Kidney (tissue), 13 donors: ENCODE measurements at regions not wholly inside any gene's neighbourhood (a gene's known extent, or its start where the extent isn't known, plus 50 kb on each side); places are given as distances from the start of the nearest gene placed in this dataset.

Experiments
- DNase-seq, 5 donors: peaks; one replicate each; pipeline ENCODE4 v3.0.0-alpha.2; 2013 to 2020
- FAIRE-seq: peaks from 2 replicates; lab custom pipeline; 2012; peaks lifted over from hg19 to GRCh38; lab: Jason Lieb, UNC
- H3K27ac ChIP-seq, 2 donors: one replicate each; pipeline ENCODE4 v1.7.0; 2013; ENCODE audit warnings: low read depth in 2 of 2, low read length in 2 of 2, inconsistent platforms in 1 of 2
- H3K27me3 ChIP-seq: one replicate; pipeline ENCODE4 v1.7.1; 2013; ENCODE audit warnings: low read length, inconsistent platforms; ENCODE audit not compliant: control insufficient read depth, insufficient read depth
- H3K36me3 ChIP-seq, 3 donors: one replicate each; pipeline versions ENCODE4 v1.7.0 to v1.7.1; 2013; ENCODE audit warnings: low read length in 3 of 3, control low read depth in 1 of 3, inconsistent platforms in 1 of 3; ENCODE audit not compliant: insufficient read depth in 3 of 3, control insufficient read depth in 2 of 3
- H3K4me1 ChIP-seq, 3 donors: one replicate each; pipeline versions ENCODE4 v1.7.0 to v1.7.1; 2013; ENCODE audit warnings: low read length in 3 of 3, inconsistent platforms in 1 of 3, low read depth in 1 of 3; ENCODE audit not compliant: control insufficient read depth in 2 of 3, insufficient read depth in 2 of 3
- H3K4me3 ChIP-seq, 3 donors: one replicate each; pipeline versions ENCODE4 v1.7.0 to v1.8.1; 2013; ENCODE audit warnings: low read length in 3 of 3, control low read depth in 1 of 3, inconsistent platforms in 1 of 3
- H3K9ac ChIP-seq, 3 donors: one replicate each; pipeline versions ENCODE4 v1.7.0 to v1.7.1; 2013; ENCODE audit warnings: low read length in 3 of 3, control low read depth in 1 of 3, inconsistent platforms in 1 of 3
- H3K9me3 ChIP-seq, 3 donors: one replicate each; pipeline versions ENCODE4 v1.7.0 to v1.7.1; 2013; ENCODE audit warnings: low read length in 3 of 3, control low read depth in 1 of 3, inconsistent platforms in 1 of 3; ENCODE audit not compliant: control insufficient read depth in 2 of 3, insufficient read depth in 1 of 3
- intact Hi-C: fragments of 100-400 bp; cut with DNase I; formaldehyde crosslinking; loops from one replicate; pipeline ENCODE4 v1.11.1; 2022
- TF ChIP-seq, protein P1 (sequence below): IDR thresholded peaks from 3 replicates; pipeline ENCODE4 v1.5.1; 2012; ENCODE audit warnings: mild to moderate bottlenecking, moderate library complexity, borderline replicate concordance; ENCODE audit not compliant: insufficient read depth; ENCODE audit errors: extremely low read depth
- donor health status: control.
- donor health status: control.
- donor health status: control.
- donor health status: control.
- donor health status: control.
- donor health status: DM: yes; HTN: yes; CAD: no.
- donor health status: Normal renal cell carcinoma (clear cell type).

DNA sequence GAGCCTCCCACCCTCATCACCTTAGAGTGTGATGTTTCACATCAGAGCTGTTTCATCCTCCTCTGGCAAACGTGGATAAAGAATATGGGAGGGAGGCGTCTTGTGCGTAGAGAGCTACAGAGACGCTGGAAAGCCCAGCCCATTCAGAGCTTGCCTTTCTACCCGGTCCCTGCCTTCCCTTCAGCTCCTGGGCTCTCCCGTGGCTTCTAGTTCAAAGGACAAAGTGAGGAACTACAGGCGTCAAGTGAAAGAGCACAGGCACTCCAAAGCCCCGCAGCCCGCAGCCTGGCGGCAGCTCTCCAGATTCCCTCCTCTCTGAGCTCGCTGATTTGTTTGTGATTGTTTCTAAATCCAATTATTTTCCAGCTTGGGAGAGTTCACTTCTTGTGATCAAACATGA lies 197.1 kb upstream of the IGF1R start:
- H3K36me3 ChIP-seq = no peaks in the 10 kb centered on the region
- H3K4me3 ChIP-seq = no peak overlapping the region
- no peak overlapping the region for H3K9ac ChIP-seq
- no peaks in the 10 kb centered on the region for H3K4me1 ChIP-seq
- intact Hi-C loops = no loop called here
- no peaks in the 10 kb centered on the region for H3K9me3 ChIP-seq
- TF ChIP-seq, protein P1, sequence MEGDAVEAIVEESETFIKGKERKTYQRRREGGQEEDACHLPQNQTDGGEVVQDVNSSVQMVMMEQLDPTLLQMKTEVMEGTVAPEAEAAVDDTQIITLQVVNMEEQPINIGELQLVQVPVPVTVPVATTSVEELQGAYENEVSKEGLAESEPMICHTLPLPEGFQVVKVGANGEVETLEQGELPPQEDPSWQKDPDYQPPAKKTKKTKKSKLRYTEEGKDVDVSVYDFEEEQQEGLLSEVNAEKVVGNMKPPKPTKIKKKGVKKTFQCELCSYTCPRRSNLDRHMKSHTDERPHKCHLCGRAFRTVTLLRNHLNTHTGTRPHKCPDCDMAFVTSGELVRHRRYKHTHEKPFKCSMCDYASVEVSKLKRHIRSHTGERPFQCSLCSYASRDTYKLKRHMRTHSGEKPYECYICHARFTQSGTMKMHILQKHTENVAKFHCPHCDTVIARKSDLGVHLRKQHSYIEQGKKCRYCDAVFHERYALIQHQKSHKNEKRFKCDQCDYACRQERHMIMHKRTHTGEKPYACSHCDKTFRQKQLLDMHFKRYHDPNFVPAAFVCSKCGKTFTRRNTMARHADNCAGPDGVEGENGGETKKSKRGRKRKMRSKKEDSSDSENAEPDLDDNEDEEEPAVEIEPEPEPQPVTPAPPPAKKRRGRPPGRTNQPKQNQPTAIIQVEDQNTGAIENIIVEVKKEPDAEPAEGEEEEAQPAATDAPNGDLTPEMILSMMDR = no peak
- DNase-seq = no peak
- H3K27ac ChIP-seq = no peak overlapping the region
- no peak for FAIRE-seq
- H3K27me3 ChIP-seq = no peaks in the 10 kb centered on the region

GRCh38 chr15:98452238-98452637 lies 196.1 kb upstream of the IGF1R start:
- no peaks in the 10 kb centered on the region for H3K27me3 ChIP-seq
- H3K27ac ChIP-seq = no peak overlapping the region
- FAIRE-seq = no peak
- H3K4me3 ChIP-seq = no peak overlapping the region
- H3K36me3 ChIP-seq = no peaks in the 10 kb centered on the region
- intact Hi-C loops = no loop called here
- DNase-seq = no peak
- H3K4me1 ChIP-seq = no peaks in the 10 kb centered on the region
- H3K9me3 ChIP-seq = no peaks in the 10 kb centered on the region
- no peak overlapping the region for H3K9ac ChIP-seq
- TF ChIP-seq, protein P1 = no peak

- H3K36me3 ChIP-seq = no peaks in the 10 kb centered on the region
- no peaks in the 10 kb centered on the region for H3K4me1 ChIP-seq
- TF ChIP-seq, protein P1 = no peak
- H3K27ac ChIP-seq = no peak overlapping the region
- intact Hi-C loops = no loop called here
- DNase-seq (no peak), FAIRE-seq (no peak)
- no peak overlapping the region for H3K9ac ChIP-seq
- H3K9me3 ChIP-seq = no peaks in the 10 kb centered on the region
- H3K27me3 ChIP-seq = no peaks in the 10 kb centered on the region
- no peak overlapping the region for H3K4me3 ChIP-seq
These were observed 192.4 kb upstream of the IGF1R start for GRCh38 chr15:98455904-98456303.

- H3K27ac ChIP-seq = no peak overlapping the region
- DNase-seq (no peak), FAIRE-seq (no peak)
- TF ChIP-seq, protein P1 = no peak
- no peaks in the 10 kb centered on the region for H3K27me3 ChIP-seq
- intact Hi-C loops = no loop called here
- H3K36me3 ChIP-seq = no peaks in the 10 kb centered on the region
- H3K9me3 ChIP-seq = peaks cover 0 to 5% (median 0%) of the 10 kb centered on the region in 3 donors
- H3K4me1 ChIP-seq = no peaks in the 10 kb centered on the region
- no peak overlapping the region for H3K4me3 ChIP-seq
- no peak overlapping the region for H3K9ac ChIP-seq
These were observed 171.8 kb upstream of the IGF1R start for GRCh38 chr15:98476559-98476958.
